ENCODE measurements at regions not wholly inside any gene's neighbourhood (a gene's known extent, or its start where the extent isn't known, plus 50 kb on each side); places are given as distances from the start of the nearest gene placed in this dataset.

GRCh38 chr1:36591278-36591677 is 108.6 kb upstream of the CSF3R start:
- POLR2A ChIA-PET (ENCODE audit: unreplicated experiment): no interaction called here
- dilution Hi-C loops (cut with HindIII; ENCODE audit: low sequenced_read_pairs, unreplicated experiment): no loop called here
- in situ Hi-C loops (cut with MboI; ENCODE audit: low sequenced_read_pairs): loop anchor here (25.0 kb wide), 1 partner anchor 721 kb away; no protein-coding TSS in a partner anchor
- H3K4me2 ChIP-seq (ENCODE audit: low read depth, low read length): no peak overlapping the region
- H2BK5ac ChIP-seq (ENCODE audit: low read depth, low read length, poor library complexity, severe bottlenecking): no peak overlapping the region
- no peaks in the 10 kb centered on the region for H3K9me3 ChIP-seq (ENCODE audit: control insufficient read depth, insufficient read depth, low read length)
- H3K56ac ChIP-seq (ENCODE audit: extremely low read depth, insufficient read depth, low read length): no peak overlapping the region
- no TSS peak for BruUV-seq (replicated peaks)
- H3K18ac ChIP-seq (ENCODE audit: low read depth, low read length): no peak overlapping the region
- H3K4me1 ChIP-seq (ENCODE audit: control insufficient read depth, insufficient read depth, low read length): no peaks in the 10 kb centered on the region
- no CpG with 5 or more reads among the region's 7 CpGs for WGBS, 2 experiments (ENCODE audit: extremely low coverage in 2 of 2, insufficient read length in 1 of 2)
- H3K4ac ChIP-seq (ENCODE audit: low read depth, low read length): no peak overlapping the region
- no peak overlapping the region for H3K14ac ChIP-seq (replicated peaks; ENCODE audit: low read depth, low read length)
- H2AK5ac ChIP-seq (ENCODE audit: low read depth, low read length): no peak overlapping the region
- H3K23ac ChIP-seq (ENCODE audit: low read depth, low read length): no peak overlapping the region
- TF ChIP-seq FOS (IDR thresholded peaks at IDR 0.05; ENCODE audit: low read depth, low read length) (no peak), BHLHE40 (IDR thresholded peaks at IDR 0.05; ENCODE audit: low read depth, low read length) (no peak), CEBPB (IDR thresholded peaks at IDR 0.05; ENCODE audit: low read depth, low read length) (no peak), NFE2L2 (IDR thresholded peaks at IDR 0.05; ENCODE audit: low read depth, low read length) (no peak), SMC3 (IDR thresholded peaks at IDR 0.05; ENCODE audit: low read depth, low read length) (no peak), POLR2A (IDR thresholded peaks at IDR 0.05; ENCODE audit: low read depth, low read length) (no peak), RFX5 (IDR thresholded peaks at IDR 0.05; ENCODE audit: low read depth, low read length) (no peak), ELK1 (IDR thresholded peaks at IDR 0.05; ENCODE audit: borderline replicate concordance, low read depth, low read length) (no peak), MAZ (IDR thresholded peaks at IDR 0.05; ENCODE audit: borderline replicate concordance, low read depth, low read length) (no peak), MXI1 (IDR thresholded peaks at IDR 0.05; ENCODE audit: borderline replicate concordance, low read depth, low read length) (no peak), USF2 (IDR thresholded peaks at IDR 0.05; ENCODE audit: low read depth, low read length) (no peak), CTCF (conservative IDR thresholded peaks at IDR 0.05; ENCODE audit: low read depth, low read length) (no peak), MAFK (IDR thresholded peaks at IDR 0.05; ENCODE audit: low read depth, low read length) (no peak), RCOR1 (IDR thresholded peaks at IDR 0.05; ENCODE audit: insufficient replicate concordance, low read length) (no peak), RAD21 (IDR thresholded peaks at IDR 0.05; ENCODE audit: low read length) (no peak), CHD1 (IDR thresholded peaks at IDR 0.05; ENCODE audit: low read depth, low read length) (no peak)
- ATAC-seq (ENCODE audit: low read depth) (no peak), DNase-seq (no peak)
- peaks cover 16% of the 10 kb centered on the region for H3K27me3 ChIP-seq (ENCODE audit: control insufficient read depth, insufficient read depth, low read length)
- H3K9me1 ChIP-seq (ENCODE audit: insufficient read depth, low read length): no peaks in the 10 kb centered on the region
- no peak overlapping the region for H4K8ac ChIP-seq (ENCODE audit: low read depth in 2 of 2, low read length in 2 of 2)
- no peak overlapping the region for H2AFZ ChIP-seq (replicated peaks; ENCODE audit: low read length, poor library complexity)
- CTCF ChIA-PET: no interaction called here
- H2BK120ac ChIP-seq (ENCODE audit: low read depth, low read length): no peak overlapping the region
- no peaks in the 10 kb centered on the region for H4K20me1 ChIP-seq (ENCODE audit: insufficient read depth, low read length)
- H3K36me3 ChIP-seq (ENCODE audit: control insufficient read depth, insufficient read depth, low read length): no peaks in the 10 kb centered on the region
- no peak overlapping the region for H4K91ac ChIP-seq (ENCODE audit: insufficient read depth, low read depth, low read length)
- no peak overlapping the region for H2BK20ac ChIP-seq (ENCODE audit: low read depth, low read length)
- intact Hi-C loops (cut with micrococcal nuclease): no loop called here
- no peak overlapping the region for H3K27ac ChIP-seq (ENCODE audit: insufficient read depth, low read length)
- H2AK9ac ChIP-seq (replicated peaks; ENCODE audit: low read depth, low read length, poor library complexity): no peak overlapping the region
- H3K9ac ChIP-seq (ENCODE audit: low read depth, low read length): no peak overlapping the region
- H2BK15ac ChIP-seq (ENCODE audit: low read depth, low read length): no peak overlapping the region
- H3K4me3 ChIP-seq (ENCODE audit: insufficient read depth, low read depth, low read length): no peak overlapping the region
- H3K79me1 ChIP-seq (ENCODE audit: low read depth in 1 of 2, low read length in 2 of 2): no peaks in the 10 kb centered on the region
- no peak overlapping the region for H4K5ac ChIP-seq (ENCODE audit: low read depth, low read length)

Data from IMR-90 (cell line).